H1 (cell line): ENCODE measurements at regions not wholly inside any gene's neighbourhood (a gene's known extent, or its start where the extent isn't known, plus 50 kb on each side); places are given as distances from the start of the nearest gene placed in this dataset.

Source experiments
- CTCF ChIP-seq, 3 experiments: IDR thresholded peaks; 1 replicate in 2 of 3; 2 replicates in 1 of 3; pipeline versions ENCODE4 v1.5.1 to v1.6.1; 2011; ENCODE audit warnings: low read length in 3 of 3, mild to moderate bottlenecking in 3 of 3, inconsistent platforms in 2 of 3, low read depth in 1 of 3, moderate library complexity in 1 of 3; ENCODE audit not compliant: insufficient read depth in 1 of 3; ENCODE audit errors: control extremely low read depth in 1 of 3
- EZH2 ChIP-seq: fragments of 200-600 bp; sonication (generic); IDR thresholded peaks from 2 replicates; pipeline ENCODE4 v1.7.1; 2012; ENCODE audit warnings: low read depth, mild to moderate bottlenecking, moderate library complexity, low read length, inconsistent platforms; ENCODE audit not compliant: severe bottlenecking
- GABPA ChIP-seq: IDR thresholded peaks from 2 replicates; pipeline ENCODE4 v1.6.1; 2011; ENCODE audit warnings: mild to moderate bottlenecking, low read length, moderate library complexity, borderline replicate concordance; ENCODE audit not compliant: insufficient read depth
- PHF8 ChIP-seq: fragments of 200-600 bp; sonication (generic); conservative IDR thresholded peaks from 2 replicates; pipeline ENCODE4 v1.7.1; 2012; ENCODE audit warnings: low read depth, mild to moderate bottlenecking, inconsistent platforms, low read length, moderate library complexity
- POLR2AphosphoS5 ChIP-seq: IDR thresholded peaks from 2 replicates; pipeline ENCODE4 v1.6.1; 2011; ENCODE audit warnings: low read depth, low read length
- SP1 ChIP-seq: IDR thresholded peaks from 2 replicates; pipeline ENCODE4 v1.6.1; 2011; ENCODE audit warnings: low read depth, low read length
- SUZ12 ChIP-seq: fragments of 200-600 bp; sonication (generic); IDR thresholded peaks from 2 replicates; pipeline ENCODE4 v1.6.1; 2012; ENCODE audit warnings: mild to moderate bottlenecking, inconsistent platforms, low read length, moderate library complexity, mixed read lengths
- ZNF274 ChIP-seq: IDR thresholded peaks from 2 replicates; pipeline ENCODE4 v1.7.0; 2012; ENCODE audit warnings: low read length, borderline replicate concordance; ENCODE audit errors: extremely low read depth
- TF ChIP-seq, protein P1 (sequence below): IDR thresholded peaks from 2 replicates; pipeline ENCODE4 v1.6.1; 2012; ENCODE audit warnings: inconsistent platforms

DNA sequence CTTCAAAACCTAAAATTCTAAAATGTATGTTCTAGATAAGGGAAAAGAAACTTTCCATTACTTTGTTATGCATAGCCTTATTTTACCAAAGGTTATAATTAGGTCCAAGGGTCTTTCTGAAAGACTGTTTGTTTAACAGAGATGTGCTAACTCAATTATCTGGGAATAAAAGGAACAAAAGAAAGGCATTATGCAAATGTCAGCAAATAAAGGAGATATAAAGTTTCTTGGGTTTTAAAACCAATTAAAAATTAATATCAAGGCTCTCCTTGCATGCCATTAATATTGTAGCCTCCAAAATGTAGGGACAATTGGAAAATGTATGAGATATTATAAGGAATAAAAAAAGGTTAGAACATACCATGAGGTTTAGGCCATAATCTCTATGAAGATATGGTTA is 87.8 kb upstream of the DOCK10 start:
- TF ChIP-seq POLR2AphosphoS5 (no peak), EZH2 (no peak), GABPA (no peak), PHF8 (no peak), SP1 (no peak), CTCF (IDR thresholded peaks at IDR 0.05; ENCODE audit: control extremely low read depth in 1 of 3, insufficient read depth in 1 of 3, low read depth in 1 of 3, low read length in 3 of 3) (no peak), SUZ12 (no peak), ZNF274 (no peak)
- TF ChIP-seq, protein P1, sequence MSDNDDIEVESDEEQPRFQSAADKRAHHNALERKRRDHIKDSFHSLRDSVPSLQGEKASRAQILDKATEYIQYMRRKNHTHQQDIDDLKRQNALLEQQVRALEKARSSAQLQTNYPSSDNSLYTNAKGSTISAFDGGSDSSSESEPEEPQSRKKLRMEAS = no peak
